Parathyroid adenoma (tissue), 2 donors: ENCODE measurements at regions not wholly inside any gene's neighbourhood (a gene's known extent, or its start where the extent isn't known, plus 50 kb on each side); places are given as distances from the start of the nearest gene placed in this dataset.
"Not testable (repeated sequence)": the region's sequence is repeated elsewhere in the genome, so short reads cannot be mapped to it uniquely, and the experiment has no call there.

Experiments used
- H2AFZ ChIP-seq: fragments of 300-600 bp; sonication (generic); one replicate; pipeline ENCODE4 v1.7.0; 2017; ENCODE audit warnings: antibody characterized with exemption, mild to moderate bottlenecking
- H3K27ac ChIP-seq: fragments of 300-600 bp; sonication (generic); one replicate; pipeline ENCODE4 v1.7.0; 2017
- H3K27me3 ChIP-seq: fragments of 300-600 bp; sonication (generic); one replicate; pipeline ENCODE4 v1.7.0; 2017; ENCODE audit warnings: low read length; ENCODE audit not compliant: control insufficient read depth, insufficient read depth
- H3K36me3 ChIP-seq: fragments of 300-600 bp; sonication (generic); one replicate; pipeline ENCODE4 v1.7.0; 2017; ENCODE audit warnings: low read length; ENCODE audit not compliant: control insufficient read depth, insufficient read depth
- H3K4me1 ChIP-seq: fragments of 300-600 bp; sonication (generic); one replicate; pipeline ENCODE4 v1.7.0; 2017; ENCODE audit warnings: control low read depth
- H3K4me2 ChIP-seq: fragments of 300-600 bp; sonication (generic); one replicate; pipeline ENCODE4 v1.7.0; 2017; ENCODE audit warnings: low read length
- H3K4me3 ChIP-seq: fragments of 300-600 bp; sonication (generic); one replicate; pipeline ENCODE4 v1.7.0; 2017; ENCODE audit warnings: low read depth, low read length
- H3K79me2 ChIP-seq: fragments of 300-600 bp; sonication (generic); one replicate; pipeline ENCODE4 v1.7.0; 2017; ENCODE audit warnings: control low read depth
- H3K9ac ChIP-seq: fragments of 300-600 bp; sonication (generic); one replicate; pipeline ENCODE4 v1.7.0; 2017; ENCODE audit warnings: mild to moderate bottlenecking
- H3K9me3 ChIP-seq: fragments of 300-600 bp; sonication (generic); one replicate; pipeline ENCODE4 v1.7.0; 2017; ENCODE audit warnings: low read length; ENCODE audit not compliant: control insufficient read depth
- CTCF ChIP-seq: fragments of 300-600 bp; sonication (generic); IDR thresholded peaks from one replicate; pipeline ENCODE4 v1.7.0; 2017; ENCODE audit warnings: antibody characterized with exemption, mild to moderate bottlenecking
- donor health status: primary hyperparathyroidism.

- TF ChIP-seq CTCF: no peak
These were observed 58.9 kb upstream of the ZNF280D start for GRCh38 chr15:56792211-56792610.

GRCh38 chr15:56791521-56791920, 58.2 kb upstream of the ZNF280D start:
- H3K4me3 ChIP-seq, H3K27me3 ChIP-seq, H3K4me1 ChIP-seq, H3K79me2 ChIP-seq, H3K4me2 ChIP-seq, H3K9ac ChIP-seq, H3K36me3 ChIP-seq, H2AFZ ChIP-seq, H3K27ac ChIP-seq, H3K9me3 ChIP-seq: not testable (repeated sequence)

More at GRCh38 chr15:56792211-56792610, 58.9 kb upstream of the ZNF280D start:
- Histone ChIP-seq H3K4me3 (no peak overlapping the region), H3K9me3 (no peaks in the 10 kb centered on the region), H3K4me2 (no peak overlapping the region), H3K27ac (no peak overlapping the region), H3K79me2 (no peaks in the 10 kb centered on the region), H2AFZ (no peak overlapping the region), H3K27me3 (no peaks in the 10 kb centered on the region), H3K36me3 (no peaks in the 10 kb centered on the region), H3K9ac (no peak overlapping the region), H3K4me1 (no peaks in the 10 kb centered on the region)

- Histone ChIP-seq H3K79me2 (no peaks in the 10 kb centered on the region), H2AFZ (no peak overlapping the region), H3K9ac (no peak overlapping the region), H3K27me3 (no peaks in the 10 kb centered on the region), H3K27ac (no peak overlapping the region), H3K4me3 (no peak overlapping the region), H3K9me3 (no peaks in the 10 kb centered on the region), H3K4me1 (no peaks in the 10 kb centered on the region), H3K36me3 (no peaks in the 10 kb centered on the region), H3K4me2 (no peak overlapping the region)
- TF ChIP-seq CTCF: no peak
These were observed 55.0 kb upstream of the ZNF280D start for GRCh38 chr15:56788359-56788758.

GRCh38 chr15:56786966-56787365, 53.7 kb upstream of the ZNF280D start:
- no peak overlapping the region for H3K27ac ChIP-seq
- H3K4me2 ChIP-seq: no peak overlapping the region
- H3K9me3 ChIP-seq: no peaks in the 10 kb centered on the region
- no peak for TF ChIP-seq CTCF
- H3K4me1 ChIP-seq: no peaks in the 10 kb centered on the region
- no peak overlapping the region for H3K4me3 ChIP-seq
- no peaks in the 10 kb centered on the region for H3K36me3 ChIP-seq
- H3K79me2 ChIP-seq: no peaks in the 10 kb centered on the region
- H2AFZ ChIP-seq: no peak overlapping the region
- no peak overlapping the region for H3K9ac ChIP-seq
- no peaks in the 10 kb centered on the region for H3K27me3 ChIP-seq

GRCh38 chr15:56783857-56784661, 50.8 kb upstream of the ZNF280D start:
- no peak for TF ChIP-seq CTCF
- Histone ChIP-seq H3K4me1 (no peaks in the 10 kb centered on the region), H3K9me3 (no peaks in the 10 kb centered on the region), H3K4me2 (no peak overlapping the region), H3K9ac (no peak overlapping the region), H3K79me2 (no peaks in the 10 kb centered on the region), H2AFZ (no peak overlapping the region), H3K4me3 (no peak overlapping the region), H3K27ac (no peak overlapping the region), H3K36me3 (no peaks in the 10 kb centered on the region), H3K27me3 (no peaks in the 10 kb centered on the region)
